MM.1S (cell line): ENCODE measurements at regions not wholly inside any gene's neighbourhood (a gene's known extent, or its start where the extent isn't known, plus 50 kb on each side); places are given as distances from the start of the nearest gene placed in this dataset.

ENCODE experiments used
- DNase-seq: peaks from one replicate; pipeline ENCODE4 v3.0.0-alpha.2; 2015
- H2AFZ ChIP-seq: fragments of 300-600 bp; sonication (generic); 2 replicates; pipeline ENCODE4 v1.6.0; 2016; ENCODE audit warnings: antibody characterized with exemption, low read length
- H3F3A ChIP-seq: fragments of 300-600 bp; sonication (generic); 2 replicates; pipeline ENCODE4 v1.6.1; 2016; ENCODE audit warnings: mild to moderate bottlenecking, antibody characterized with exemption, low read length, moderate library complexity, mixed read lengths; ENCODE audit not compliant: insufficient read depth
- H3K27ac ChIP-seq: fragments of 300-600 bp; sonication (generic); 2 replicates; pipeline ENCODE4 v1.5.1; 2016; ENCODE audit warnings: mild to moderate bottlenecking, low read length
- H3K27me3 ChIP-seq: fragments of 300-600 bp; sonication (generic); replicated peaks from 2 replicates; pipeline ENCODE4 v1.6.0; 2016; ENCODE audit warnings: low read length; ENCODE audit not compliant: insufficient read depth
- H3K36me3 ChIP-seq: fragments of 300-600 bp; sonication (generic); replicated peaks from 2 replicates; pipeline ENCODE4 v1.6.1; 2016; ENCODE audit warnings: mild to moderate bottlenecking, low read length, mixed read lengths; ENCODE audit not compliant: insufficient read depth
- H3K4me1 ChIP-seq: fragments of 300-600 bp; sonication (generic); 2 replicates; pipeline ENCODE4 v1.6.1; 2016; ENCODE audit warnings: low read length, mixed read lengths
- H3K4me2 ChIP-seq: fragments of 300-600 bp; sonication (generic); 2 replicates; pipeline ENCODE4 v1.6.0; 2016; ENCODE audit warnings: low read depth, low read length
- H3K4me3 ChIP-seq: fragments of 300-600 bp; sonication (generic); 2 replicates; pipeline ENCODE4 v1.5.1; 2016; ENCODE audit warnings: low read length, mixed read lengths
- H3K79me2 ChIP-seq: fragments of 300-600 bp; sonication (generic); 2 replicates; pipeline ENCODE4 v1.6.1; 2016; ENCODE audit warnings: mixed run types, low read length, mixed read lengths
- H3K9ac ChIP-seq: fragments of 300-600 bp; sonication (generic); 2 replicates; pipeline ENCODE4 v1.6.1; 2016; ENCODE audit warnings: low read length, mixed read lengths
- H3K9me2 ChIP-seq: fragments of 300-600 bp; sonication (generic); replicated peaks from 2 replicates; pipeline ENCODE4 v1.6.1; 2016; ENCODE audit warnings: mild to moderate bottlenecking, low read length, mixed read lengths; ENCODE audit not compliant: insufficient read depth
- H3K9me3 ChIP-seq: fragments of 300-600 bp; sonication (generic); replicated peaks from 2 replicates; pipeline ENCODE4 v1.6.1; 2016; ENCODE audit warnings: mild to moderate bottlenecking, low read length, mixed read lengths; ENCODE audit not compliant: insufficient read depth
- H4K20me1 ChIP-seq: fragments of 300-600 bp; sonication (generic); 2 replicates; pipeline ENCODE4 v1.6.1; 2016; ENCODE audit warnings: mild to moderate bottlenecking, low read length, moderate library complexity, mixed read lengths; ENCODE audit not compliant: insufficient read depth
- CTCF ChIP-seq: fragments of 300-600 bp; sonication (generic); IDR thresholded peaks from 2 replicates; pipeline ENCODE4 v1.5.1; 2016; ENCODE audit warnings: antibody characterized with exemption, low read length, mixed read lengths
- EZH2 ChIP-seq: fragments of 300-600 bp; sonication (generic); optimal IDR thresholded peaks from 2 replicates; pipeline ENCODE3; 2017; ENCODE audit warnings: low read depth, mild to moderate bottlenecking, antibody characterized with exemption, low read length, mixed read lengths
- EZH2phosphoT487 ChIP-seq: fragments of 300-600 bp; sonication (generic); IDR thresholded peaks from 2 replicates; pipeline ENCODE4 v1.6.1; 2018; ENCODE audit warnings: antibody characterized with exemption, low read length

- H4K20me1 ChIP-seq: no peaks in the 10 kb centered on the region
- H3K4me1 ChIP-seq: 0 out of 2 replicates have a peak, but pooled peaks cover 7% of the 10 kb centered on the region
- no peaks in the 10 kb centered on the region for H3K9me3 ChIP-seq
- no peaks in the 10 kb centered on the region for H3F3A ChIP-seq
- no peak overlapping the region for H3K27ac ChIP-seq
- no peak overlapping the region for H2AFZ ChIP-seq
- no peaks in the 10 kb centered on the region for H3K27me3 ChIP-seq
- no peaks in the 10 kb centered on the region for H3K36me3 ChIP-seq
- no peak overlapping the region for H3K9ac ChIP-seq
- no peak overlapping the region for H3K4me3 ChIP-seq
- no peak overlapping the region for H3K4me2 ChIP-seq
- no peaks in the 10 kb centered on the region for H3K9me2 ChIP-seq
- TF ChIP-seq EZH2 (no peak), EZH2phosphoT487 (no peak), CTCF (no peak)
- no peaks in the 10 kb centered on the region for H3K79me2 ChIP-seq
- DNase-seq: no peak
These were observed 188.9 kb upstream of the SESN3 start for GRCh38 chr11:95419915-95420314.

GRCh38 chr11:95418916-95419315 lies 187.9 kb upstream of the SESN3 start:
- Histone ChIP-seq H3K9me3 (no peaks in the 10 kb centered on the region), H3K4me1 (0 out of 2 replicates have a peak, but pooled peaks cover 7% of the 10 kb centered on the region), H4K20me1 (no peaks in the 10 kb centered on the region), H3K27ac (no peak overlapping the region), H3K4me3 (no peak overlapping the region), H2AFZ (no peak overlapping the region), H3K27me3 (no peaks in the 10 kb centered on the region), H3K9me2 (no peaks in the 10 kb centered on the region), H3F3A (no peaks in the 10 kb centered on the region), H3K36me3 (no peaks in the 10 kb centered on the region), H3K4me2 (no peak overlapping the region), H3K9ac (no peak overlapping the region), H3K79me2 (no peaks in the 10 kb centered on the region)
- TF ChIP-seq EZH2: no peak
- TF ChIP-seq CTCF: no peak
- no peak for TF ChIP-seq EZH2phosphoT487
- no peak for DNase-seq

- Histone ChIP-seq H4K20me1 (no peaks in the 10 kb centered on the region), H3F3A (no peaks in the 10 kb centered on the region), H3K4me2 (no peak overlapping the region), H3K9me2 (no peaks in the 10 kb centered on the region), H3K4me3 (no peak overlapping the region), H3K27me3 (no peaks in the 10 kb centered on the region), H2AFZ (no peak overlapping the region), H3K4me1 (0 out of 2 replicates have a peak, but pooled peaks cover 7% of the 10 kb centered on the region), H3K36me3 (no peaks in the 10 kb centered on the region), H3K79me2 (no peaks in the 10 kb centered on the region), H3K27ac (no peak overlapping the region), H3K9me3 (no peaks in the 10 kb centered on the region), H3K9ac (no peak overlapping the region)
- no peak for DNase-seq
- TF ChIP-seq EZH2phosphoT487 (no peak), EZH2 (no peak), CTCF (no peak)
These were observed 186.8 kb upstream of the SESN3 start for GRCh38 chr11:95417832-95418231.
